CD8-positive, alpha-beta memory T cell (primary cell): ENCODE measurements at regions not wholly inside any gene's neighbourhood (a gene's known extent, or its start where the extent isn't known, plus 50 kb on each side); places are given as distances from the start of the nearest gene placed in this dataset.
"Not testable (repeated sequence)": the region's sequence is repeated elsewhere in the genome, so short reads cannot be mapped to it uniquely, and the experiment has no call there.

Experiments
- CTCF ChIA-PET: fragments of 350-600 bp; sonication (Branson Sonifier 250); formaldehyde crosslinking; loops from one replicate; lab custom pipeline; 2021; ENCODE audit warnings: antibody characterized with exemption; lab: Charles Lee
- POLR2A ChIA-PET: fragments of 350-600 bp; sonication (Branson Sonifier 250); formaldehyde crosslinking; loops from one replicate; lab custom pipeline; 2021; ENCODE audit warnings: antibody characterized with exemption; lab: Charles Lee
- DNase-seq, 5 donors: peaks; one replicate each; pipeline versions ENCODE4 v3.0.0 to v3.0.0-alpha.2; 2020 to 2022; ENCODE audit warnings: mixed read lengths in 1 of 5
- H3K27ac ChIP-seq: one replicate; pipeline ENCODE4 v1.7.0; 2013; ENCODE audit warnings: low read depth, mild to moderate bottlenecking, low read length, moderate library complexity
- H3K27me3 ChIP-seq: 2 replicates; pipeline ENCODE4 v1.7.0; 2013; ENCODE audit warnings: low read length, mild to moderate bottlenecking; ENCODE audit not compliant: insufficient read depth, poor library complexity, severe bottlenecking
- H3K36me3 ChIP-seq: 2 replicates; pipeline ENCODE4 v1.7.0; 2013; ENCODE audit warnings: mild to moderate bottlenecking, low read length, moderate library complexity; ENCODE audit not compliant: insufficient read depth
- H3K4me1 ChIP-seq: 2 replicates; pipeline ENCODE4 v1.7.0; 2013; ENCODE audit warnings: mild to moderate bottlenecking, low read length, moderate library complexity; ENCODE audit not compliant: insufficient read depth
- H3K4me3 ChIP-seq: 2 replicates; pipeline ENCODE4 v1.7.0; 2013; ENCODE audit warnings: mild to moderate bottlenecking, low read length
- H3K9me3 ChIP-seq: 2 replicates; pipeline ENCODE4 v1.7.0; 2013; ENCODE audit warnings: mild to moderate bottlenecking, low read length
- H3K27ac Mint-ChIP-seq, 8 donors: one replicate each; pipeline ENCODE4 v1.8.0; 2020 to 2021; ENCODE audit warnings: mixed read lengths in 8 of 8, mild to moderate bottlenecking in 6 of 8, inconsistent platforms in 3 of 8, moderate library complexity in 3 of 8
- H3K27me3 Mint-ChIP-seq, 2 donors: one replicate each; pipeline ENCODE4 v1.8.0; 2020 to 2021; ENCODE audit warnings: mixed read lengths in 2 of 2, mild to moderate bottlenecking in 1 of 2, moderate library complexity in 1 of 2
- H3K36me3 Mint-ChIP-seq, 3 donors: one replicate each; pipeline ENCODE4 v1.8.0; 2020 to 2021; ENCODE audit warnings: mixed read lengths in 3 of 3, inconsistent platforms in 1 of 3, mild to moderate bottlenecking in 1 of 3
- H3K4me1 Mint-ChIP-seq, 3 donors: one replicate each; pipeline ENCODE4 v1.8.0; 2020 to 2021; ENCODE audit warnings: mixed read lengths in 3 of 3, inconsistent platforms in 1 of 3, mild to moderate bottlenecking in 1 of 3
- H3K4me3 Mint-ChIP-seq, 7 donors: one replicate each; pipeline ENCODE4 v1.8.0; 2020 to 2021; ENCODE audit warnings: mixed read lengths in 7 of 7, mild to moderate bottlenecking in 6 of 7, moderate library complexity in 4 of 7, inconsistent platforms in 2 of 7
- H3K9me3 Mint-ChIP-seq, 5 donors: one replicate each; pipeline ENCODE4 v1.8.0; 2020 to 2022; ENCODE audit warnings: mixed read lengths in 5 of 5, mild to moderate bottlenecking in 3 of 5, moderate library complexity in 2 of 5, inconsistent platforms in 1 of 5

GRCh38 chr4:147109800-147110199, 164.1 kb upstream of the TTC29 start:
- peaks cover 0 to 6% (median 5%) of the 10 kb centered on the region in 5 donors for H3K9me3 Mint-ChIP-seq
- no peak for DNase-seq
- Histone ChIP-seq H3K27ac (no peak overlapping the region), H3K36me3 (no peaks in the 10 kb centered on the region), H3K4me1 (no peaks in the 10 kb centered on the region), H3K4me3 (no peak overlapping the region), H3K9me3 (no peaks in the 10 kb centered on the region), H3K27me3 (no peaks in the 10 kb centered on the region)
- H3K36me3 Mint-ChIP-seq = no peaks in the 10 kb centered on the region
- no peaks in the 10 kb centered on the region for H3K4me1 Mint-ChIP-seq
- H3K27me3 Mint-ChIP-seq = peaks cover 9 to 26% of the 10 kb centered on the region in 2 donors
- ChIA-PET POLR2A (no interaction called here), CTCF (interaction anchor here (1.5 to 1.6 kb wide), 2 partner anchors 12 to 15 kb away, joined by 3 to 6 read pairs; no protein-coding TSS in a partner anchor)
- no peak overlapping the region for H3K4me3 Mint-ChIP-seq
- no peak overlapping the region for H3K27ac Mint-ChIP-seq

DNA sequence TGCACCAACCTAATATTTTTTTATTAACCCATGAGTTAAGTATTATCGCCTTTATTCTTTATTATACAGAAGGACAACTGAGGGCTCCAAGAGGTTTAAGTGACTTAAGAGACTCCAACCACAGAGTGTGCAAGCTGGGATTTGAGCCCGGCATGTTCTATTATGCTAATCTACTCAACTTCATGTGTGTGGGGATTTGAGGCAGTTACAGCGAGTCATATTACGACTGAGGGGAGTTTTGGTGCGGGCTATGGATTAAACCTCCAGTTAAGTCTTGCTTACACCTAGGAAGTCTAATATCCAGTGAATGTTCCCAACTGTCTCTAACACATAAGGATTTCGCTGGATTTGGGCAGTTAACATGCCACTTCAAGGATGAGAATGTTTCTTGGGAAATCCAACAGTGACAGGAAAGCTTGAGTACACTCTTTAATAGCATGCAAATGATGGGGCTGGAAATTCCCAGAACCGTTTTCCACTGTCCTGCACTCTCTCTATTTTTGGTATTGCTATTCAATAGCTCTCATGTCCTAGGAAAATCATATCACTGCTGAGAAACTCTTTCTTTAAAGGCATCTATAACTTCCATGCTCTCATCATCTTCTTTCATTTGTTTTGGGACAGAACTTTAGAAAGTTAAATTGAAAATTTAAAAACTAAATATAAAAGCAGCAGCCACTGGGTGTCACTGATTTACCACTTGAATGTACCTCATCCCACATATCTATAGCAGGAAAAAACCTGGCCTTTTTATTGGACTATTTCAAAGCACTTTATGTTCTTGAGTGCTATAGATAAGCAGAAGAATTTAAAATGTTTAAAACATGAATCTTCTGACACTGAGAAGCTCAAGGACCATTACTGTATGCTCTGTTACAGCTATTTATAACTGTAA, 165.1 kb upstream of the TTC29 start:
- CTCF ChIA-PET = interaction anchor here (1.5 kb wide), 1 partner anchor 16 kb away, joined by 3 read pairs; no protein-coding TSS in a partner anchor
- H3K27me3 ChIP-seq = no peaks in the 10 kb centered on the region
- POLR2A ChIA-PET = no interaction called here

DNA sequence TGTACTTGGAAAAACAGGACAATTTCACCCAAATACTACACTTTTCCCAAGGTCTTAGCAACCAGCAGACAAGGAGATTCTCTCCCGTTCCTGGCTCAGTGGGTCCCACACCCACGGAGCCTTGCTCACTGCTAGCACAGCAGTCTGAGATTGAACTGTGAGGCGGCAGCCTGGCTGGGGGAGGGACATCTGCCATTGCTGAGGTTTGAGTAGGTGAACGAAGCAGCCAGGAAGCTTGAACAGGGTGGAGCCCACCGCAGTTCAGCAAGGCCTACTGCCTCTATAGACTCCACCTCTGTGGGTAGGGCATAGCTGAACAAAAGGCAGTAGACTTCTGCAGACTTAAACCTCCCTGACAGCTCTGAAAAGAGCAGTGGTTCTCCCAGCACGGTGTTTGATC, 166.5 kb upstream of the TTC29 start:
- Mint-ChIP-seq H3K27me3 (peaks cover 9 to 14% of the 10 kb centered on the region in 2 donors), H3K9me3 (peaks cover 0 to 14% (median 11%) of the 10 kb centered on the region in 5 donors)
- H3K27ac ChIP-seq, POLR2A ChIA-PET, H3K27me3 ChIP-seq, H3K36me3 Mint-ChIP-seq, H3K36me3 ChIP-seq, H3K4me1 ChIP-seq, H3K9me3 ChIP-seq, H3K4me1 Mint-ChIP-seq, CTCF ChIA-PET, DNase-seq, H3K27ac Mint-ChIP-seq, H3K4me3 Mint-ChIP-seq, H3K4me3 ChIP-seq: not testable (repeated sequence)

More for the DNA sequence above, 165.1 kb upstream of the TTC29 start:
- Mint-ChIP-seq H3K27ac (no peak overlapping the region), H3K4me1 (no peaks in the 10 kb centered on the region), H3K27me3 (peaks cover 9 to 20% of the 10 kb centered on the region in 2 donors), H3K9me3 (peaks cover 0 to 14% (median 9%) of the 10 kb centered on the region in 5 donors), H3K36me3 (no peaks in the 10 kb centered on the region), H3K4me3 (no peak overlapping the region)
- DNase-seq = no peak
- no peaks in the 10 kb centered on the region for H3K9me3 ChIP-seq
- no peaks in the 10 kb centered on the region for H3K4me1 ChIP-seq
- no peaks in the 10 kb centered on the region for H3K36me3 ChIP-seq
- no peak overlapping the region for H3K27ac ChIP-seq
- H3K4me3 ChIP-seq = no peak overlapping the region

- H3K4me3 Mint-ChIP-seq = no peak overlapping the region
- no peak for DNase-seq
- POLR2A ChIA-PET = no interaction called here
Measured at GRCh38 chr4:147117431-147117830, 171.8 kb upstream of the TTC29 start.

DNA sequence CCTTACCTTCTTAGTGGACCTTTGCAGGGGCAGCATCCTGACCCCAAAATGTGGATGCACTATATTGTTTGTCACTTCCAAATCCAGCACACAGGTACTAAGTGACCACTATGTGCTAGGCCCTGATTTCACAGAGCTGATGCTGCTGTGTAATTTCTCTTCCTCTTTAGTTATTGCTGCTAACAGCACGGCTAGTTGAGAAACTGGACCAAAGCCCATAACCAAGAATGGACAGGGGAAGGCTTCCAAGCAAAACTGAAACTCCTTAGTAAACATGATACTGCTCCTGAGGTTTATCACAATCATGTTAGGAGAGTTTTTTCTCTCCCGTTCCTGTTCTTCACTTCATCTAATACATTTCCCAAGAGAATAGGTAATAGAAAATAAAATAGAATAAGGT, 172.9 kb upstream of the TTC29 start:
- Mint-ChIP-seq H3K36me3 (no peaks in the 10 kb centered on the region), H3K4me1 (no peaks in the 10 kb centered on the region), H3K27ac (no peak overlapping the region), H3K4me3 (no peak overlapping the region), H3K27me3 (peaks cover 0 to 7% of the 10 kb centered on the region in 2 donors), H3K9me3 (peaks cover 0 to 14% (median 11%) of the 10 kb centered on the region in 5 donors)
- Histone ChIP-seq H3K9me3 (no peaks in the 10 kb centered on the region), H3K27ac (no peak overlapping the region), H3K4me3 (no peak overlapping the region), H3K36me3 (no peaks in the 10 kb centered on the region), H3K4me1 (no peaks in the 10 kb centered on the region), H3K27me3 (no peaks in the 10 kb centered on the region)
- CTCF ChIA-PET = no interaction called here
- POLR2A ChIA-PET = no interaction called here
- DNase-seq = no peak

More at GRCh38 chr4:147117431-147117830, 171.8 kb upstream of the TTC29 start:
- Histone ChIP-seq H3K27me3 (no peaks in the 10 kb centered on the region), H3K27ac (no peak overlapping the region), H3K9me3 (no peaks in the 10 kb centered on the region), H3K4me3 (no peak overlapping the region), H3K36me3 (no peaks in the 10 kb centered on the region), H3K4me1 (no peaks in the 10 kb centered on the region)
- Mint-ChIP-seq H3K27ac (no peak overlapping the region), H3K9me3 (peaks cover 0 to 14% (median 11%) of the 10 kb centered on the region in 5 donors), H3K27me3 (peaks cover 2 to 12% of the 10 kb centered on the region in 2 donors), H3K36me3 (no peaks in the 10 kb centered on the region), H3K4me1 (no peaks in the 10 kb centered on the region)
- CTCF ChIA-PET = no interaction called here

- Histone ChIP-seq H3K36me3 (no peaks in the 10 kb centered on the region), H3K4me1 (no peaks in the 10 kb centered on the region), H3K4me3 (no peak overlapping the region), H3K9me3 (no peaks in the 10 kb centered on the region), H3K27me3 (no peaks in the 10 kb centered on the region), H3K27ac (no peak overlapping the region)
- ChIA-PET POLR2A (no interaction called here), CTCF (no interaction called here)
- H3K4me1 Mint-ChIP-seq = no peaks in the 10 kb centered on the region
- no peak overlapping the region for H3K4me3 Mint-ChIP-seq
- H3K9me3 Mint-ChIP-seq = no peaks in the 10 kb centered on the region
- H3K27ac Mint-ChIP-seq = no peak overlapping the region
- DNase-seq = no peak
- H3K27me3 Mint-ChIP-seq = peaks cover 3 to 12% of the 10 kb centered on the region in 2 donors
- H3K36me3 Mint-ChIP-seq = no peaks in the 10 kb centered on the region
Measured at GRCh38 chr4:147122685-147123084, 177.0 kb upstream of the TTC29 start.

GRCh38 chr4:147123146-147123545, 177.5 kb upstream of the TTC29 start:
- Mint-ChIP-seq H3K36me3 (no peaks in the 10 kb centered on the region), H3K27ac (no peak overlapping the region)
- CTCF ChIA-PET = no interaction called here

GRCh38 chr4:147128787-147129186, 183.1 kb upstream of the TTC29 start:
- DNase-seq = no peak
- Mint-ChIP-seq H3K4me3 (no peak overlapping the region), H3K9me3 (no peaks in the 10 kb centered on the region), H3K36me3 (no peaks in the 10 kb centered on the region), H3K27me3 (peaks cover 4 to 5% of the 10 kb centered on the region in 2 donors), H3K4me1 (peaks cover 0 to 3% (median 0%) of the 10 kb centered on the region in 3 donors), H3K27ac (no peak overlapping the region)
- CTCF ChIA-PET = interaction anchor here (1.1 kb wide), 1 partner anchor 33 kb away, joined by 3 read pairs; no protein-coding TSS in a partner anchor
- Histone ChIP-seq H3K27me3 (no peaks in the 10 kb centered on the region), H3K9me3 (no peaks in the 10 kb centered on the region), H3K27ac (no peak overlapping the region), H3K36me3 (no peaks in the 10 kb centered on the region), H3K4me3 (no peak overlapping the region), H3K4me1 (no peaks in the 10 kb centered on the region)
- POLR2A ChIA-PET = no interaction called here

More at GRCh38 chr4:147123146-147123545, 177.5 kb upstream of the TTC29 start:
- Histone ChIP-seq H3K27me3 (no peaks in the 10 kb centered on the region), H3K36me3 (no peaks in the 10 kb centered on the region), H3K4me1 (no peaks in the 10 kb centered on the region), H3K27ac (no peak overlapping the region), H3K4me3 (no peak overlapping the region), H3K9me3 (no peaks in the 10 kb centered on the region)
- Mint-ChIP-seq H3K4me1 (no peaks in the 10 kb centered on the region), H3K9me3 (no peaks in the 10 kb centered on the region), H3K4me3 (no peak overlapping the region), H3K27me3 (peaks cover 4 to 12% of the 10 kb centered on the region in 2 donors)
- DNase-seq = no peak
- POLR2A ChIA-PET = no interaction called here
